Nephron progenitor cell (in vitro differentiated cells): ENCODE measurements at regions not wholly inside any gene's neighbourhood (a gene's known extent, or its start where the extent isn't known, plus 50 kb on each side); places are given as distances from the start of the nearest gene placed in this dataset.

ENCODE experiments used
- DNase-seq: peaks from one replicate; pipeline ENCODE4 v3.0.0; 2021
- H3K27ac Mint-ChIP-seq: 2 replicates; pipeline ENCODE4 v1.8.0; 2021; ENCODE audit warnings: mild to moderate bottlenecking, moderate library complexity, mixed read lengths
- H3K27me3 Mint-ChIP-seq: 2 replicates; pipeline ENCODE4 v1.8.0; 2021; ENCODE audit warnings: mild to moderate bottlenecking, low read depth, mixed read lengths; ENCODE audit not compliant: poor library complexity
- H3K36me3 Mint-ChIP-seq: 2 replicates; pipeline ENCODE4 v1.8.0; 2021; ENCODE audit warnings: low read depth, mixed read lengths
- H3K4me1 Mint-ChIP-seq: 2 replicates; pipeline ENCODE4 v1.8.0; 2021; ENCODE audit warnings: mixed read lengths
- H3K4me3 Mint-ChIP-seq: 2 replicates; pipeline ENCODE4 v1.8.0; 2021; ENCODE audit warnings: mild to moderate bottlenecking, moderate library complexity, mixed read lengths
- H3K9me3 Mint-ChIP-seq: 2 replicates; pipeline ENCODE4 v1.8.0; 2021; ENCODE audit warnings: mild to moderate bottlenecking, moderate library complexity, mixed read lengths
- TF ChIP-seq, protein P1 (sequence below): fragments of 200-600 bp; sonication (generic); IDR thresholded peaks from 2 replicates; pipeline ENCODE4 v1.5.0; 2021; ENCODE audit warnings: antibody characterized with exemption

DNA sequence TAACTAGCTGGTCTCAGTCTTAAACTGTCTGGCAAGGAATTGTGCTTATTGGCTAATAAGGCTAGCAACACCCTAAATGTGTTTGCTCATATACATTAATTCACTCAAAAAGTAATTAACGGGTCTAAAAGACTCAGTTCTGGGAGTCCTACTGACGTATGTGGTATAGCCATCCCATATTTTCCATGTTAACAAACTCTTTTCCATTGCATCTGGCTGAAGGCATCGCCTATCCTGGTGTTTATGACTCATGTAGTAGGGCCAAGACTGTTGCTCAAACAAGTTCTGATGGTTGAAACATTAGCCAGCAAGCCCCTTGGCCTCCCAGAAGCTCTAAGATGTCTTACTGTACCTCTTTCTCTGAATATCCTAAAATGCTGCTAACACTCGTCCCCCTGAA lies 98.5 kb downstream of the PHLDA1 start:
- TF ChIP-seq, protein P1, sequence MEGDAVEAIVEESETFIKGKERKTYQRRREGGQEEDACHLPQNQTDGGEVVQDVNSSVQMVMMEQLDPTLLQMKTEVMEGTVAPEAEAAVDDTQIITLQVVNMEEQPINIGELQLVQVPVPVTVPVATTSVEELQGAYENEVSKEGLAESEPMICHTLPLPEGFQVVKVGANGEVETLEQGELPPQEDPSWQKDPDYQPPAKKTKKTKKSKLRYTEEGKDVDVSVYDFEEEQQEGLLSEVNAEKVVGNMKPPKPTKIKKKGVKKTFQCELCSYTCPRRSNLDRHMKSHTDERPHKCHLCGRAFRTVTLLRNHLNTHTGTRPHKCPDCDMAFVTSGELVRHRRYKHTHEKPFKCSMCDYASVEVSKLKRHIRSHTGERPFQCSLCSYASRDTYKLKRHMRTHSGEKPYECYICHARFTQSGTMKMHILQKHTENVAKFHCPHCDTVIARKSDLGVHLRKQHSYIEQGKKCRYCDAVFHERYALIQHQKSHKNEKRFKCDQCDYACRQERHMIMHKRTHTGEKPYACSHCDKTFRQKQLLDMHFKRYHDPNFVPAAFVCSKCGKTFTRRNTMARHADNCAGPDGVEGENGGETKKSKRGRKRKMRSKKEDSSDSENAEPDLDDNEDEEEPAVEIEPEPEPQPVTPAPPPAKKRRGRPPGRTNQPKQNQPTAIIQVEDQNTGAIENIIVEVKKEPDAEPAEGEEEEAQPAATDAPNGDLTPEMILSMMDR, result no peak
- H3K27ac Mint-ChIP-seq, result no peak overlapping the region
- peaks cover 30% of the 10 kb centered on the region for H3K4me1 Mint-ChIP-seq
- no peak overlapping the region for H3K4me3 Mint-ChIP-seq
- no peak for DNase-seq
- no peaks in the 10 kb centered on the region for H3K36me3 Mint-ChIP-seq
- H3K27me3 Mint-ChIP-seq, result peaks cover 10% of the 10 kb centered on the region
- no peaks in the 10 kb centered on the region for H3K9me3 Mint-ChIP-seq

DNA sequence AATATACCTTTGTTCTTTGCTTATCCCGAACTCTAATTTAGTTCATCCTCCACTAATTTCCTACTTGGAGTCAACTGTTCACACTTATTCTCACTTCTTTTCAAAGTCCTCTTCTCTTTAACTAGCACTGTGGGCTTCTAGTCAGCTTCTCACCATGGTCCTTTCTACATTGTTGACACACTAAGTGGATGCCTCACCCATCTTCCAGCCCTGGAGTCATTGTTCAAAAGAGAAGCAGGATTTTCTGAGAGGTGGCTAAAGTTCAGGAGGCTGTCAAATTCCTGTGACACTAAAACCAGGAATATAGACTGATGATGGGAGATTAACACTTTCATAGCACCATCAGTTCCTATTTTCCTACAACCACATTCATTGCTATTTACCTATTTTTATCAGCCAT lies 99.3 kb downstream of the PHLDA1 start:
- DNase-seq, result no peak
- Mint-ChIP-seq H3K4me3 (no peak overlapping the region), H3K27me3 (peaks cover 10% of the 10 kb centered on the region), H3K36me3 (peaks cover 4% of the 10 kb centered on the region), H3K27ac (no peak overlapping the region), H3K9me3 (peaks cover 2% of the 10 kb centered on the region), H3K4me1 (peaks cover 30% of the 10 kb centered on the region)
- TF ChIP-seq, protein P1, result no peak

DNA sequence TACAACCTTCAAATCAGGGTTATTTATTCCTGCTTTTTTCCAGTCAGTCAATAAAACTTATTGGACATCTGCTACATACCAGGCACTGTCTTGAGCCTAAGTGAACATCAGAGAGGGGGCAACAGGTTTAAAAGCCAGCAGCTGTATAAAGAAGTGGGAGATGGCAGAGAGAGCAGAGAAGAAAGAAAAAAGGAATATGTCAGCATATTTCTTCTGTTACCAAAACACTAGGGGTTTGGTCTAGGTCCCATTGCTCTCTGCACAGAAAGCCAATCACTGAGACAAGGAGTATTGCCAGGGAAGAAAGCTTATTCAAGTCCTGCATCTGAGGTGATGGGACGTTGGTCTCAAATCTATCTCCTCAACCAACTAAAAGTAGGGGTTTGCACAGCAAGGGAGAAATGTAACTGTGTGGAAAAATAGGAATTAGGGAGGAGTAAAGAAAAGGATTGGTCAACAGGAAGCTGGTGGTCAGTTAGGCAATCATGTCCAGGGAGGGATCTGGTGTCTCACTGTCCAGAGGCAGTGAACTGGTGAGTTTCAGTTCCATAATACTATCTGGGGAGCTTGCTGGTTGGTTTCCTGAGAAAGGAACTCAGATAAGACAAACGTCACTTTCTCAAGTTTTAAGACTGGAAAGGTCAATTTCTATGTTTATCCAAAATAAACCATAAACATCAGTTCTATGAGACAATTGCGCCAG lies 107.5 kb downstream of the PHLDA1 start:
- Mint-ChIP-seq H3K4me3 (no peak overlapping the region), H3K36me3 (peaks cover 37% of the 10 kb centered on the region), H3K27ac (no peak overlapping the region), H3K4me1 (peaks cover 27% of the 10 kb centered on the region), H3K9me3 (peaks cover 41% of the 10 kb centered on the region), H3K27me3 (peaks cover 14% of the 10 kb centered on the region)
- TF ChIP-seq, protein P1, result no peak
- no peak for DNase-seq

DNA sequence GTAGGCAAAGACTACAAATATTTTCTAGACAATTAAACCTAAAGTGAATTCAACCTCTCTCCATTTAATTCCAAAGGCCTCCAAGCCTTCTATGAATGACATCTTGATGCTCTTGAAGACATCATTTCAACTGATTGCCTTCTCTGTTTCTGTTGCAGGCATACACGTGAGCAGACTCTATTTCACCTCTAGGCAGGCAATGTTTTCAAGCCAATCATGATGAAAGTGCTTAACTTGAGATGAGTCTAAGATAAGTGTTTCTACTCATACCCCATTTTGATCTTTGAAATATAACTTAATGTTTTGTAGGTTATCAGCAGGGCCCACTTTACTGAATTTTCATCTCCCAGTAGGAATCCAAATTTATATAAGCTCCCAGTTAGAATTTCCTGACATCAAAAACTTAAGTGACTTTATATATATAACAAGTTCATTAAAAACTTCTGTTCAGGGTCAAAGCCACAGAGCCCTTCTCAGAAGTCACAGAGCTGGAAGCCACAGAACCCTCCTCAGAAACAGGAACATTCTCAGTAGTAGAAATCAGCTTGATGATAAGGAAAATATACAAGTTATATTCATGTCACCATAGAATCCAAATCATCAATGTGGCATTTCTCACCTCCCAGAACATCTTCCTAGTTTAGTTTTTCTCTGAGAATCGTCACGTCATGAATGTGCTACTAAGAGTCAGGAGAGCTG lies 108.5 kb downstream of the PHLDA1 start:
- Mint-ChIP-seq H3K27me3 (peaks cover 9% of the 10 kb centered on the region), H3K27ac (no peak overlapping the region), H3K4me3 (no peak overlapping the region), H3K9me3 (peaks cover 47% of the 10 kb centered on the region), H3K4me1 (peaks cover 24% of the 10 kb centered on the region), H3K36me3 (peaks cover 41% of the 10 kb centered on the region)
- no peak for DNase-seq
- TF ChIP-seq, protein P1, result no peak

DNA sequence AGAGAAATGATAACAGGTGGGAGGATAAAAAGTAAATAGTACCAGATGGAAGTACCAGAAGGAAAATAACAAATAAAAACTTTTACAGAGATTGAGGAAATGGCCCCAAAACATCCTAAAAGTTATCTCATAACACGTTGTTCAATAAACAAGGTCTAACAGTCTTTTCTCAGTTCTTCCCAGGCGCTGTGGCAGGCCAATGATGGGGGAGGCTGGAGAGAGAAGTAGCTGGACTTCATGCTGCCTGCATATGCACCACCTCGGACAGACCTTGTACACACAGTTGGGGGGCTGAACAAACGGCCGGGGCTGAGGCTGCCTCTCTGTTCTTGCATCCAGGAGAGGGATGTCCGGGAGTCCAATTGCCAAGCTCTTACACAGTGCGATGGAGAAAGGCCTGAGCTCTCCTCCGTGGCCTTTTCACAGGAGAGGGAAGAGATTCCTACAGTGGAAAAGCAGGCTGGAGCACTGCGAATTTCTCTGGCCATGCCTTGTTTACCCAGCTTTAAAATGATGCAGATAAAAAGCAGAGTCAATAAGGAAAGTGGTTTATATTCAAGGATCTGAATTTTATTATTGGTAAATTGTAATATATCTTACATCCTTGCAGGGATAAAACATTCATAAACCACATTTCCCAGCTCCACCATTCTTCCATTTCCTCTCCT lies 109.8 kb downstream of the PHLDA1 start:
- DNase-seq, result no peak
- H3K9me3 Mint-ChIP-seq, result peaks cover 43% of the 10 kb centered on the region
- H3K27ac Mint-ChIP-seq, result peak overlapping the region; percentile 81
- no peak overlapping the region for H3K4me3 Mint-ChIP-seq
- peaks cover 9% of the 10 kb centered on the region for H3K27me3 Mint-ChIP-seq
- TF ChIP-seq, protein P1, result no peak
- H3K4me1 Mint-ChIP-seq, result peaks cover 24% of the 10 kb centered on the region
- H3K36me3 Mint-ChIP-seq, result peaks cover 36% of the 10 kb centered on the region
